ENCODE measurements at regions not wholly inside any gene's neighbourhood (a gene's known extent, or its start where the extent isn't known, plus 50 kb on each side); places are given as distances from the start of the nearest gene placed in this dataset.

- DNase-seq: no peak
- Mint-ChIP-seq H3K4me1 (peaks cover 7% of the 10 kb centered on the region), H3K27me3 (ENCODE audit: low read depth in 3 of 3) (peaks cover 5 to 9% (median 7%) of the 10 kb centered on the region in 3 donors), H3K36me3 (no peaks in the 10 kb centered on the region), H3K4me3 (no peak overlapping the region), H3K27ac (no peak overlapping the region), H3K9me3 (peaks cover 0 to 3% (median 0%) of the 10 kb centered on the region in 7 donors)
- no peaks in the 10 kb centered on the region for H3K27me3 ChIP-seq (ENCODE audit: control insufficient read depth in 2 of 2, insufficient read depth in 2 of 2, low read length in 2 of 2)
- no peak overlapping the region for H3K27ac ChIP-seq (ENCODE audit: low read depth in 1 of 2, low read length in 2 of 2)
- no peaks in the 10 kb centered on the region for H3K36me3 ChIP-seq (replicated peaks in 1 of 2; ENCODE audit: control insufficient read depth in 1 of 2, insufficient read depth in 2 of 2, low read length in 2 of 2)
- TF ChIP-seq CTCF (IDR thresholded peaks at IDR 0.05): no peak
- 86% methylated on average over 15 of the region's 16 CpGs for WGBS (ENCODE audit: insufficient coverage)
- no peak overlapping the region for H3K4me3 ChIP-seq (replicated peaks in 1 of 3; ENCODE audit: low read depth in 2 of 3, low read length in 3 of 3)
- H3K9ac ChIP-seq (ENCODE audit: insufficient read depth, low read length, poor library complexity, severe bottlenecking): no peak overlapping the region
- no peak overlapping the region for H2AFZ ChIP-seq (ENCODE audit: insufficient read depth, low read depth, low read length, poor library complexity, severe bottlenecking)
- no peak overlapping the region for H3K4me2 ChIP-seq (replicated peaks; ENCODE audit: extremely low read depth, low read length, poor library complexity, severe bottlenecking)
- no peaks in the 10 kb centered on the region for H3K9me3 ChIP-seq (replicated peaks in 1 of 2; ENCODE audit: control insufficient read depth in 1 of 2, insufficient read depth in 1 of 2, low read length in 2 of 2)
- H3K79me2 ChIP-seq (ENCODE audit: insufficient read depth, low read length): no peaks in the 10 kb centered on the region
- intact Hi-C loops (cut with micrococcal nuclease): no loop called here
- H3K4me1 ChIP-seq (ENCODE audit: control insufficient read depth in 1 of 2, insufficient read depth in 2 of 2, low read length in 2 of 2): peaks cover 0 to 5% of the 10 kb centered on the region in 2 donors
- no peaks in the 10 kb centered on the region for H4K20me1 ChIP-seq (ENCODE audit: insufficient read depth, low read length)
These were observed 89.4 kb upstream of the DIO3 start for GRCh38 chr14:101471723-101472517.

- Mint-ChIP-seq H3K36me3 (no peaks in the 10 kb centered on the region), H3K4me1 (peaks cover 7% of the 10 kb centered on the region), H3K27me3 (ENCODE audit: low read depth in 3 of 3) (peaks cover 5 to 7% (median 7%) of the 10 kb centered on the region in 3 donors), H3K4me3 (no peak overlapping the region), H3K27ac (no peak overlapping the region), H3K9me3 (peaks cover 0 to 3% (median 0%) of the 10 kb centered on the region in 7 donors)
- Histone ChIP-seq H3K4me2 (replicated peaks; ENCODE audit: extremely low read depth, low read length, poor library complexity, severe bottlenecking) (no peak overlapping the region), H2AFZ (ENCODE audit: insufficient read depth, low read depth, low read length, poor library complexity, severe bottlenecking) (no peak overlapping the region), H3K27ac (ENCODE audit: low read depth in 1 of 2, low read length in 2 of 2) (no peak overlapping the region), H3K9ac (ENCODE audit: insufficient read depth, low read length, poor library complexity, severe bottlenecking) (no peak overlapping the region), H3K36me3 (replicated peaks in 1 of 2; ENCODE audit: control insufficient read depth in 1 of 2, insufficient read depth in 2 of 2, low read length in 2 of 2) (no peaks in the 10 kb centered on the region), H3K27me3 (ENCODE audit: control insufficient read depth in 2 of 2, insufficient read depth in 2 of 2, low read length in 2 of 2) (no peaks in the 10 kb centered on the region), H3K4me1 (ENCODE audit: control insufficient read depth in 1 of 2, insufficient read depth in 2 of 2, low read length in 2 of 2) (peaks cover 0 to 5% of the 10 kb centered on the region in 2 donors), H3K9me3 (replicated peaks in 1 of 2; ENCODE audit: control insufficient read depth in 1 of 2, insufficient read depth in 1 of 2, low read length in 2 of 2) (no peaks in the 10 kb centered on the region), H3K79me2 (ENCODE audit: insufficient read depth, low read length) (no peaks in the 10 kb centered on the region), H4K20me1 (ENCODE audit: insufficient read depth, low read length) (no peaks in the 10 kb centered on the region), H3K4me3 (replicated peaks in 1 of 3; ENCODE audit: low read depth in 2 of 3, low read length in 3 of 3) (no peak overlapping the region)
- WGBS (ENCODE audit: insufficient coverage): 67% methylated on average over 2 of the region's 6 CpGs
- TF ChIP-seq CTCF (IDR thresholded peaks at IDR 0.05): no peak
- intact Hi-C loops (cut with micrococcal nuclease): no loop called here
- no peak for DNase-seq
These were observed 88.8 kb upstream of the DIO3 start for GRCh38 chr14:101472518-101472849.

All from CD14-positive monocyte (primary cell).